ENCODE measurements at regions not wholly inside any gene's neighbourhood (a gene's known extent, or its start where the extent isn't known, plus 50 kb on each side); places are given as distances from the start of the nearest gene placed in this dataset.

GRCh38 chr9:73543727-73544126, 392.1 kb downstream of the ANXA1 start:
- no peak for TF ChIP-seq EZH2 (IDR thresholded peaks at IDR 0.05)
- TF ChIP-seq, protein P1, sequence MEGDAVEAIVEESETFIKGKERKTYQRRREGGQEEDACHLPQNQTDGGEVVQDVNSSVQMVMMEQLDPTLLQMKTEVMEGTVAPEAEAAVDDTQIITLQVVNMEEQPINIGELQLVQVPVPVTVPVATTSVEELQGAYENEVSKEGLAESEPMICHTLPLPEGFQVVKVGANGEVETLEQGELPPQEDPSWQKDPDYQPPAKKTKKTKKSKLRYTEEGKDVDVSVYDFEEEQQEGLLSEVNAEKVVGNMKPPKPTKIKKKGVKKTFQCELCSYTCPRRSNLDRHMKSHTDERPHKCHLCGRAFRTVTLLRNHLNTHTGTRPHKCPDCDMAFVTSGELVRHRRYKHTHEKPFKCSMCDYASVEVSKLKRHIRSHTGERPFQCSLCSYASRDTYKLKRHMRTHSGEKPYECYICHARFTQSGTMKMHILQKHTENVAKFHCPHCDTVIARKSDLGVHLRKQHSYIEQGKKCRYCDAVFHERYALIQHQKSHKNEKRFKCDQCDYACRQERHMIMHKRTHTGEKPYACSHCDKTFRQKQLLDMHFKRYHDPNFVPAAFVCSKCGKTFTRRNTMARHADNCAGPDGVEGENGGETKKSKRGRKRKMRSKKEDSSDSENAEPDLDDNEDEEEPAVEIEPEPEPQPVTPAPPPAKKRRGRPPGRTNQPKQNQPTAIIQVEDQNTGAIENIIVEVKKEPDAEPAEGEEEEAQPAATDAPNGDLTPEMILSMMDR (IDR thresholded peaks at IDR 0.05): no peak
